ENCODE measurements at regions not wholly inside any gene's neighbourhood (a gene's known extent, or its start where the extent isn't known, plus 50 kb on each side); places are given as distances from the start of the nearest gene placed in this dataset.
"Not testable (repeated sequence)": the region's sequence is repeated elsewhere in the genome, so short reads cannot be mapped to it uniquely, and the experiment has no call there.

GRCh38 chr9:62677016-62677415, 1487.2 kb downstream of the SPATA31A7 start:
- TF ChIP-seq CTCF, POLR2AphosphoS5 (IDR thresholded peaks at IDR 0.05): not testable (repeated sequence)

Measured in upper lobe of left lung (tissue), 4 donors.